ENCODE measurements at regions not wholly inside any gene's neighbourhood (a gene's known extent, or its start where the extent isn't known, plus 50 kb on each side); places are given as distances from the start of the nearest gene placed in this dataset.

- no peak overlapping the region for H3K9ac ChIP-seq (replicated peaks; ENCODE audit: extremely low read depth, insufficient read depth, low read length)
- no TSS peak for BruUV-seq (replicated peaks)
- no peak overlapping the region for H2AFZ ChIP-seq (ENCODE audit: low read depth, low read length)
- no peak for FAIRE-seq
- H3K4me2 ChIP-seq (ENCODE audit: insufficient read depth, low read length) = no peak overlapping the region
- H4K20me1 ChIP-seq (replicated peaks; ENCODE audit: control insufficient read depth, extremely low read depth, insufficient read depth, low read length) = no peaks in the 10 kb centered on the region
- no peak for DNase-seq (ENCODE audit: low read depth, low spot score)
- no peaks in the 10 kb centered on the region for H3K9me1 ChIP-seq (replicated peaks; ENCODE audit: control insufficient read depth, extremely low read depth, insufficient read depth, low read length)
- no peaks in the 10 kb centered on the region for H3K36me3 ChIP-seq (ENCODE audit: control insufficient read depth in 2 of 2, extremely low read depth in 1 of 2, insufficient read depth in 2 of 2, low read length in 2 of 2)
- intact Hi-C loops (cut with micrococcal nuclease) = no loop called here
- H3K9me3 ChIP-seq (replicated peaks; ENCODE audit: control insufficient read depth, insufficient read depth, low read length) = no peaks in the 10 kb centered on the region
- POLR2A ChIA-PET = no interaction called here
- H3K79me2 ChIP-seq (ENCODE audit: control insufficient read depth, insufficient read depth, low read length) = no peaks in the 10 kb centered on the region
- CTCF ChIA-PET = no interaction called here
- dilution Hi-C loops (cut with MboI; ENCODE audit: extremely low pct_ligation_motif_present, low sequenced_read_pairs) = no loop called here
- no peak overlapping the region for H3K27ac ChIP-seq (ENCODE audit: insufficient read depth, low read depth, low read length)
- peaks cover 0 to 3% of the 10 kb centered on the region in 2 experiments for H3K27me3 ChIP-seq (ENCODE audit: control insufficient read depth in 2 of 2, insufficient read depth in 2 of 2, low read length in 2 of 2)
- H3K4me1 ChIP-seq (ENCODE audit: control insufficient read depth, extremely low read depth, insufficient read depth, low read length) = no peaks in the 10 kb centered on the region
- no peak overlapping the region for H3K4me3 ChIP-seq (replicated peaks in 1 of 3; ENCODE audit: insufficient read depth in 1 of 3, low read depth in 1 of 3, low read length in 3 of 3)
- no peak for TF ChIP-seq MAX (IDR thresholded peaks at IDR 0.05; ENCODE audit: insufficient read depth, insufficient read length)
- TF ChIP-seq FOS (IDR thresholded peaks at IDR 0.05; ENCODE audit: borderline replicate concordance, insufficient read depth, low read length) = no peak
- TF ChIP-seq MYC (IDR thresholded peaks at IDR 0.05; ENCODE audit: low read depth, low read length) = no peak
- TF ChIP-seq JUN (IDR thresholded peaks at IDR 0.05; ENCODE audit: borderline replicate concordance, insufficient read depth, insufficient read length, low read depth) = no peak
- TF ChIP-seq POLR2AphosphoS5 (IDR thresholded peaks at IDR 0.05; ENCODE audit: insufficient read depth, low read depth, low read length) = no peak
- TF ChIP-seq CTCF (IDR thresholded peaks at IDR 0.05; ENCODE audit: extremely low read depth in 1 of 2, insufficient read depth in 1 of 2, low read depth in 1 of 2, low read length in 2 of 2) = no peak
- TF ChIP-seq EZH2 (IDR thresholded peaks at IDR 0.05; ENCODE audit: borderline replicate concordance, low read depth, low read length, severe bottlenecking) = no peak
- TF ChIP-seq POLR2A (IDR thresholded peaks at IDR 0.05; ENCODE audit: low read depth, low read length) = no peak
- TF ChIP-seq GATA2 (IDR thresholded peaks at IDR 0.05; ENCODE audit: insufficient read depth, insufficient read length, low read depth, low read length) = no peak
Measured at GRCh38 chr16:54216268-54216667, 70.3 kb downstream of the IRX3 start.

Measured in endothelial cell of umbilical vein (primary cell).